Mesenchymal stem cell (in vitro differentiated cells and primary cell): ENCODE measurements at regions not wholly inside any gene's neighbourhood (a gene's known extent, or its start where the extent isn't known, plus 50 kb on each side); places are given as distances from the start of the nearest gene placed in this dataset.

Experiments
- DNase-seq: peaks from one replicate; pipeline ENCODE4 v3.0.0-alpha.2; 2013
- H2AFZ ChIP-seq: one replicate; pipeline ENCODE4 v1.6.1; 2013; ENCODE audit warnings: low read depth, mild to moderate bottlenecking, control low read depth, inconsistent platforms, low read length, moderate library complexity
- H2AK5ac ChIP-seq: 2 replicates; pipeline ENCODE4 v1.6.1; 2013; ENCODE audit warnings: low read length, moderate library complexity, mild to moderate bottlenecking, inconsistent platforms; ENCODE audit not compliant: severe bottlenecking
- H2BK120ac ChIP-seq: one replicate; pipeline ENCODE4 v1.6.1; 2013; ENCODE audit warnings: low read depth, mild to moderate bottlenecking, inconsistent platforms, low read length, moderate library complexity
- H2BK12ac ChIP-seq, 2 experiments: one replicate each; pipeline ENCODE4 v1.6.1; 2013; ENCODE audit warnings: inconsistent platforms in 2 of 2, low read length in 2 of 2, mild to moderate bottlenecking in 2 of 2, moderate library complexity in 2 of 2, control low read depth in 1 of 2
- H2BK15ac ChIP-seq: one replicate; pipeline ENCODE4 v1.6.1; 2013; ENCODE audit warnings: mild to moderate bottlenecking, low read depth, inconsistent platforms; ENCODE audit not compliant: poor library complexity, severe bottlenecking
- H2BK5ac ChIP-seq: 2 replicates; pipeline ENCODE4 v1.6.1; 2013; ENCODE audit warnings: low read depth, mild to moderate bottlenecking, low read length, control low read depth, inconsistent platforms; ENCODE audit not compliant: poor library complexity, severe bottlenecking
- H3K14ac ChIP-seq, 2 experiments: one replicate each; pipeline ENCODE4 v1.6.1; 2013; ENCODE audit warnings: inconsistent platforms in 2 of 2, low read length in 2 of 2, control low read depth in 1 of 2, mild to moderate bottlenecking in 1 of 2, moderate library complexity in 1 of 2
- H3K18ac ChIP-seq, 2 experiments: one replicate each; pipeline ENCODE4 v1.6.1; 2013; ENCODE audit warnings: inconsistent platforms in 2 of 2, low read length in 2 of 2, control low read depth in 1 of 2, low read depth in 1 of 2, mild to moderate bottlenecking in 1 of 2
- H3K23ac ChIP-seq, 2 experiments: one replicate each; pipeline ENCODE4 v1.6.1; 2013; ENCODE audit warnings: inconsistent platforms in 2 of 2, low read length in 2 of 2, mild to moderate bottlenecking in 2 of 2, moderate library complexity in 2 of 2, control low read depth in 1 of 2
- H3K27ac ChIP-seq: 2 replicates; pipeline ENCODE4 v1.5.1; 2013; ENCODE audit warnings: mild to moderate bottlenecking, moderate library complexity, low read length, control low read depth, inconsistent platforms; ENCODE audit not compliant: poor library complexity, severe bottlenecking
- H3K27me3 ChIP-seq, 2 experiments: 2 replicates each; pipeline versions ENCODE4 v1.6.1 to v1.7.0; 2013; ENCODE audit warnings: low read length in 2 of 2, mild to moderate bottlenecking in 2 of 2, moderate library complexity in 2 of 2, control low read depth in 1 of 2, inconsistent platforms in 1 of 2; ENCODE audit not compliant: control insufficient read depth in 1 of 2, insufficient read depth in 1 of 2
- H3K36me3 ChIP-seq, 2 experiments: 2 replicates each; pipeline versions ENCODE4 v1.6.1 to v1.7.0; 2013; ENCODE audit warnings: low read length in 2 of 2, control low read depth in 1 of 2, inconsistent platforms in 1 of 2, low read depth in 1 of 2, mild to moderate bottlenecking in 1 of 2; ENCODE audit not compliant: insufficient read depth in 2 of 2, control insufficient read depth in 1 of 2
- H3K4ac ChIP-seq, 2 experiments: one replicate each; pipeline ENCODE4 v1.6.1; 2013; ENCODE audit warnings: inconsistent platforms in 2 of 2, low read length in 2 of 2, mild to moderate bottlenecking in 2 of 2, moderate library complexity in 2 of 2, control low read depth in 1 of 2, low read depth in 1 of 2
- H3K4me1 ChIP-seq: 2 replicates; pipeline ENCODE4 v1.6.1; 2013; ENCODE audit warnings: low read depth, low read length, control low read depth; ENCODE audit not compliant: control insufficient read depth, insufficient read depth
- H3K4me2 ChIP-seq: 2 replicates; pipeline ENCODE4 v1.6.1; 2013; ENCODE audit warnings: low read length, mild to moderate bottlenecking, inconsistent platforms; ENCODE audit not compliant: poor library complexity, severe bottlenecking
- H3K4me3 ChIP-seq, 2 experiments: 2 replicates each; pipeline versions ENCODE4 v1.5.1 to v1.7.0; 2013; ENCODE audit warnings: low read length in 2 of 2, mild to moderate bottlenecking in 2 of 2, control low read depth in 1 of 2, low read depth in 1 of 2; ENCODE audit not compliant: insufficient read depth in 1 of 2
- H3K79me1 ChIP-seq: replicated peaks from 2 replicates; pipeline ENCODE4 v1.6.1; 2013; ENCODE audit warnings: mild to moderate bottlenecking, control low read depth, low read length, inconsistent platforms; ENCODE audit not compliant: poor library complexity, severe bottlenecking
- H3K9ac ChIP-seq: 2 replicates; pipeline ENCODE4 v1.7.0; 2013; ENCODE audit warnings: mild to moderate bottlenecking, low read length, moderate library complexity
- H3K9me3 ChIP-seq: 2 replicates; pipeline ENCODE4 v1.7.0; 2013; ENCODE audit warnings: mild to moderate bottlenecking, low read length; ENCODE audit not compliant: control insufficient read depth
- H4K8ac ChIP-seq: one replicate; pipeline ENCODE4 v1.6.1; 2013; ENCODE audit warnings: inconsistent platforms, mild to moderate bottlenecking, low read length, moderate library complexity
- H4K91ac ChIP-seq: one replicate; pipeline ENCODE4 v1.6.1; 2013; ENCODE audit warnings: mild to moderate bottlenecking, low read length, inconsistent platforms
- WGBS: methylation state at CpG from one replicate; pipeline ENCODE4 v1.1.7; 2013; ENCODE audit warnings: mixed read lengths; 5-methylcytosine and 5-hydroxymethylcytosine counted together

- Histone ChIP-seq H3K36me3 (no peaks in the 10 kb centered on the region), H3K9me3 (no peaks in the 10 kb centered on the region), H2BK12ac (no peak overlapping the region), H3K14ac (no peak overlapping the region), H3K4ac (no peak overlapping the region), H2BK15ac (no peak overlapping the region), H3K4me1 (no peaks in the 10 kb centered on the region), H3K27ac (no peak overlapping the region), H2AK5ac (no peak overlapping the region), H3K18ac (no peak overlapping the region), H2AFZ (no peak overlapping the region), H3K27me3 (peaks cover 0 to 26% of the 10 kb centered on the region in 2 experiments), H4K91ac (no peak overlapping the region), H4K8ac (no peak overlapping the region), H3K79me1 (no peaks in the 10 kb centered on the region), H2BK5ac (no peak overlapping the region), H3K9ac (no peak overlapping the region), H2BK120ac (no peak overlapping the region), H3K23ac (no peak overlapping the region), H3K4me3 (no peak overlapping the region), H3K4me2 (no peak overlapping the region)
- no peak for DNase-seq
- WGBS, result 74% methylated on average over 2 of the region's 3 CpGs
Observed at GRCh38 chr17:34478244-34478643, 101.1 kb upstream of the TMEM132E start.

GRCh38 chr17:34475296-34475695 is 104.1 kb upstream of the TMEM132E start:
- Histone ChIP-seq H3K4me2 (no peak overlapping the region), H3K18ac (no peak overlapping the region), H2BK12ac (no peak overlapping the region), H3K4me1 (no peaks in the 10 kb centered on the region), H2BK15ac (no peak overlapping the region), H3K27ac (no peak overlapping the region), H3K36me3 (no peaks in the 10 kb centered on the region), H3K27me3 (peaks cover 0 to 33% of the 10 kb centered on the region in 2 experiments), H3K9ac (no peak overlapping the region), H3K79me1 (no peaks in the 10 kb centered on the region), H2BK120ac (no peak overlapping the region), H3K4me3 (no peak overlapping the region), H4K8ac (no peak overlapping the region), H2AK5ac (no peak overlapping the region), H3K23ac (no peak overlapping the region), H3K9me3 (no peaks in the 10 kb centered on the region), H2AFZ (no peak overlapping the region), H3K4ac (no peak overlapping the region), H2BK5ac (no peak overlapping the region), H4K91ac (no peak overlapping the region), H3K14ac (no peak overlapping the region)
- 74% methylated on average over 4 of the region's 4 CpGs for WGBS
- DNase-seq, result no peak

DNA sequence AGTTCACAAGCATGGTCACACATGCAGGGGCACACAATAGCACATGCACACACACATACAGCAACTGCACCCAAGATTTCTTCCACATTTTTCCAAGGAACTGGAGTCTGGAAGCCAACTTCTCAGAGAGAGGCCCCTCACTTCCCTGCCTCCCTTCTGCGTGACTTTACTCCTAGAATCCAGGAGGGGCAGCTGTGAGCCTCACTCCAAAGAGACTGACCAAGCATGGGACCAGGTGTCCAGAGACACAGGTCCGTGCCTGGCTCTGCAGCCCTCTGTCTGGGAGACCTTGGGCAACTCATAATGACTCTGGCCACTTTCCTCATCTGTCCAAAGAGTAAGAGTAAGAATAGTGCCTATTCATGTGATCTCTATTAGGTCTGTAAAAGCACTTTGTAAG is 104.7 kb upstream of the TMEM132E start:
- Histone ChIP-seq H3K4me1 (no peaks in the 10 kb centered on the region), H3K9ac (no peak overlapping the region), H2BK5ac (no peak overlapping the region), H4K91ac (no peak overlapping the region), H3K27me3 (peaks cover 0 to 33% of the 10 kb centered on the region in 2 experiments), H2AFZ (no peak overlapping the region), H3K79me1 (no peaks in the 10 kb centered on the region), H3K18ac (no peak overlapping the region), H3K27ac (no peak overlapping the region), H3K14ac (no peak overlapping the region), H2BK15ac (no peak overlapping the region), H3K36me3 (no peaks in the 10 kb centered on the region), H2BK12ac (no peak overlapping the region), H3K4ac (no peak overlapping the region), H3K9me3 (no peaks in the 10 kb centered on the region), H2AK5ac (no peak overlapping the region), H3K4me3 (no peak overlapping the region), H2BK120ac (no peak overlapping the region), H3K23ac (no peak overlapping the region), H3K4me2 (no peak overlapping the region), H4K8ac (no peak overlapping the region)
- WGBS, result 56% methylated on average over 2 of the region's 2 CpGs
- no peak for DNase-seq

DNA sequence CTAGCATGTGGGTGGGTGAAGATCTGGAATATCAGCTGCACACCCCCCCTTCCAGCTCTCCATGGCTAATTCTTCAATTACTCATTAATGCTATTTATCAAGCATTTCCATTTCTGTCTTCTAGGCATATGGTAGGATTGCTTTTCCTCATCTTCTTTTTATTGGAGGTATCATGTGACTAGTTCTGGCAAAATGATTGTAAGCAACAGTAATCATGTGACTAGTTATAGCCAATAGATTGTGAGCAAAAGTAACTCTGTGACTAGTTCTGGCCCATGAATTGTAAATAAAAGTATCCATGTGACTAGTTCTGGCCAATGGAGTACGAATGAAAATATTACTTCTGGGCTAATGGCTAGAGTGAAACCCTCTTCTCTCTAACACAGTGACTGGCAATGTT is 107.0 kb upstream of the TMEM132E start:
- Histone ChIP-seq H3K9me3 (no peaks in the 10 kb centered on the region), H3K79me1 (no peaks in the 10 kb centered on the region), H2AK5ac (no peak overlapping the region), H2BK15ac (no peak overlapping the region), H4K8ac (no peak overlapping the region), H3K18ac (no peak overlapping the region), H3K9ac (no peak overlapping the region), H3K4me3 (no peak overlapping the region), H2BK5ac (no peak overlapping the region), H2BK12ac (no peak overlapping the region), H3K4ac (no peak overlapping the region), H2AFZ (no peak overlapping the region), H3K14ac (no peak overlapping the region), H3K23ac (no peak overlapping the region), H3K4me1 (no peaks in the 10 kb centered on the region), H3K27ac (no peak overlapping the region), H3K4me2 (no peak overlapping the region), H4K91ac (no peak overlapping the region), H3K27me3 (peaks cover 0 to 32% of the 10 kb centered on the region in 2 experiments), H3K36me3 (no peaks in the 10 kb centered on the region), H2BK120ac (no peak overlapping the region)
- 67% methylated on average over 1 of the region's 1 CpG for WGBS
- DNase-seq, result no peak
